WERI-Rb-1 (cell line): ENCODE measurements at regions not wholly inside any gene's neighbourhood (a gene's known extent, or its start where the extent isn't known, plus 50 kb on each side); places are given as distances from the start of the nearest gene placed in this dataset.

Source experiments
- DNase-seq: peaks from one replicate; pipeline ENCODE4 v3.0.0-alpha.2; 2020
- H3K27ac ChIP-seq: fragments of 250-450 bp; sonication (Bioruptor Pico); 2 replicates; pipeline ENCODE4 v1.5.1; 2020; ENCODE audit warnings: mild to moderate bottlenecking, moderate library complexity
- H3K27me3 ChIP-seq: fragments of 250-450 bp; sonication (Bioruptor Pico); 2 replicates; pipeline ENCODE4 v1.5.1; 2021; ENCODE audit warnings: mild to moderate bottlenecking, low read depth, moderate library complexity; ENCODE audit not compliant: insufficient read depth, severe bottlenecking
- H3K36me3 ChIP-seq: fragments of 250-450 bp; sonication (Bioruptor Pico); 2 replicates; pipeline ENCODE4 v1.5.1; 2020; ENCODE audit warnings: mild to moderate bottlenecking, moderate library complexity
- H3K4me3 ChIP-seq: 2 replicates; pipeline ENCODE4 v1.5.1; 2011; ENCODE audit warnings: low read depth, mild to moderate bottlenecking, control low read depth, low read length
- H3K9me3 ChIP-seq: fragments of 250-450 bp; sonication (Bioruptor Pico); 2 replicates; pipeline ENCODE4 v1.5.1; 2021; ENCODE audit warnings: mild to moderate bottlenecking, moderate library complexity; ENCODE audit not compliant: severe bottlenecking
- TF ChIP-seq, protein P1 (sequence below): IDR thresholded peaks from 2 replicates; pipeline ENCODE4 v1.5.1; 2011; ENCODE audit warnings: low read depth, mild to moderate bottlenecking, control low read depth, inconsistent platforms, low read length

DNA sequence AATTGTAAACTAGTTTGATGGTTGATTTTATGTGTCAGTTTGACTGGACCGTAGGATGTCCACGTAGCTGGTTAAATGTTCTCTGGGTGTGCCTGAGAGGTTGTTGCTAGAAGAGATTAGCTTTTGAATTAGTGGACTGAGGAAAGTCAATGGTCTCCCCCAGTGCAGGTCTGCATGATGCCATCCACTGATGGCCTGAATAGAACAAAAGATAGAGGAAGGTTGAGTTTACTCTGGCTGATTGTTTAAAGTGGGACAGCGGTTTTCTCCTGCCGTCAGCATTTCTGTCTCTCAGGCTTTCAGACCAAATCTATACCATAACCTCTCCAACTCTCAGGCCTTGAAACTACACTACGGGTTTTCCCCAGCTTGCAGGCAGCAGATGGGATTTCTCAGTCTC, 899.2 kb upstream of the WWC1 start:
- Histone ChIP-seq H3K36me3 (no peaks in the 10 kb centered on the region), H3K27me3 (no peaks in the 10 kb centered on the region), H3K27ac (no peak overlapping the region), H3K4me3 (no peak overlapping the region), H3K9me3 (peaks cover 3% of the 10 kb centered on the region)
- no peak for DNase-seq
- TF ChIP-seq, protein P1, sequence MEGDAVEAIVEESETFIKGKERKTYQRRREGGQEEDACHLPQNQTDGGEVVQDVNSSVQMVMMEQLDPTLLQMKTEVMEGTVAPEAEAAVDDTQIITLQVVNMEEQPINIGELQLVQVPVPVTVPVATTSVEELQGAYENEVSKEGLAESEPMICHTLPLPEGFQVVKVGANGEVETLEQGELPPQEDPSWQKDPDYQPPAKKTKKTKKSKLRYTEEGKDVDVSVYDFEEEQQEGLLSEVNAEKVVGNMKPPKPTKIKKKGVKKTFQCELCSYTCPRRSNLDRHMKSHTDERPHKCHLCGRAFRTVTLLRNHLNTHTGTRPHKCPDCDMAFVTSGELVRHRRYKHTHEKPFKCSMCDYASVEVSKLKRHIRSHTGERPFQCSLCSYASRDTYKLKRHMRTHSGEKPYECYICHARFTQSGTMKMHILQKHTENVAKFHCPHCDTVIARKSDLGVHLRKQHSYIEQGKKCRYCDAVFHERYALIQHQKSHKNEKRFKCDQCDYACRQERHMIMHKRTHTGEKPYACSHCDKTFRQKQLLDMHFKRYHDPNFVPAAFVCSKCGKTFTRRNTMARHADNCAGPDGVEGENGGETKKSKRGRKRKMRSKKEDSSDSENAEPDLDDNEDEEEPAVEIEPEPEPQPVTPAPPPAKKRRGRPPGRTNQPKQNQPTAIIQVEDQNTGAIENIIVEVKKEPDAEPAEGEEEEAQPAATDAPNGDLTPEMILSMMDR: no peak

DNA sequence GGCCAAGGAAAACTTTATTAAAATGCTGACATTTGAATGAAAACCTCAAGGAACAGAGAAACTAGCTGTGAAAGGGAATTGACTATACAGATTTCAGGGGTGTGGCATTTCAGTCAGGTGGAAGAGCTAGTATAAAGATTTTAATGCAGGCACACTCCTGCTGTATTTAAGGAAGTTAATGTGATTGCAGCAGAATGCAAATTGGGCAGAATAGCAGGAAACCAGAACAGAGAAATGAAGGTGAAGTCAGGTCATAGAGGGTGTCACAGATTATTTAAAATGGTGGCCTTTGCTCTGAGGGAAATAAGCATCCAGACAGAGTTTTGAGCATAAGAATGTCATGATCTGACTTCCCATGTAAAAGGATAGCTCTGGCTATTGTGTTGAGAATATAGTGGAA, 898.1 kb upstream of the WWC1 start:
- TF ChIP-seq, protein P1: no peak

DNA sequence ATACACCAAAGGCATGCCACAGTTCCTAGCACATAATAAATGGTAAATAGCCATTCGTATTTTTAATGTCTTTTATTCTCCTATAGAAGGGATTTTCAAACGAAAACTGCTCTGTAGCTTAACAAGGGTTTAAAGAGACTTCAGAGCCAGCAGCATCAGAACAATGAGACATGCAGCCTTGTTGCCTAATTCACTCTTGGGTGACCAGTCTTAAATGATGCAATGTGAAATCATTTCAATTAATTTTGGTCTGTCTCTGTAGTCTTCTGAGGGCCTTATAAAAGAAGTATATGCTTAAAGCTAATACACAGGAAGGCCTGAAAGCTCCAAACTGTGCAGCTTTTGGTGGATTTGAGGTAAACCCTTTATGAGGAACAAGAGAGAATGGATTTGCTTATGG, 888.8 kb upstream of the WWC1 start:
- H3K36me3 ChIP-seq: no peaks in the 10 kb centered on the region
- no peak overlapping the region for H3K4me3 ChIP-seq
- H3K27me3 ChIP-seq: no peaks in the 10 kb centered on the region
- no peaks in the 10 kb centered on the region for H3K9me3 ChIP-seq
- TF ChIP-seq, protein P1: no peak
- DNase-seq: no peak
- H3K27ac ChIP-seq: no peak overlapping the region

More for the DNA sequence above, 898.1 kb upstream of the WWC1 start:
- Histone ChIP-seq H3K36me3 (no peaks in the 10 kb centered on the region), H3K9me3 (peaks cover 3% of the 10 kb centered on the region), H3K27me3 (no peaks in the 10 kb centered on the region), H3K27ac (no peak overlapping the region), H3K4me3 (no peak overlapping the region)
- DNase-seq: no peak

DNA sequence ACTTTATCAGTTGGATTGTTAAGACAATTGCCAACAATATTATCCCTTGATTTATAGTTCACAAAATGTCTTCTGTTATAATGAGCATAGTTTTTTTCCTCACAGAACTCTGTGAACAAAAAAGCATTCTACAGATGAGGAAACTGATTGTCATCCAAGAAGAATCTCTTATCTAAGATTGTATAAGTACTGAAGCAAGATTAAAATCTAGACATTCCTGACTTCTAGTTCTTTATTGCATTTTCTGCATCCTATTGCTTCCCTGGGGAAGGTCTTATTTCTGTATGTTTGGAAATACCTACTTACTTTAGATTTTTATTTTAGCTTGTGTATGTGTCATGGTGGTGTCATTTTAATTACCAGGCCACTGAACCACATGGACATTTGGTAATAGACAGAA, 884.9 kb upstream of the WWC1 start:
- no peak overlapping the region for H3K27ac ChIP-seq
- no peaks in the 10 kb centered on the region for H3K27me3 ChIP-seq
- TF ChIP-seq, protein P1: no peak
- no peaks in the 10 kb centered on the region for H3K36me3 ChIP-seq
- no peak for DNase-seq
- no peak overlapping the region for H3K4me3 ChIP-seq
- no peaks in the 10 kb centered on the region for H3K9me3 ChIP-seq

DNA sequence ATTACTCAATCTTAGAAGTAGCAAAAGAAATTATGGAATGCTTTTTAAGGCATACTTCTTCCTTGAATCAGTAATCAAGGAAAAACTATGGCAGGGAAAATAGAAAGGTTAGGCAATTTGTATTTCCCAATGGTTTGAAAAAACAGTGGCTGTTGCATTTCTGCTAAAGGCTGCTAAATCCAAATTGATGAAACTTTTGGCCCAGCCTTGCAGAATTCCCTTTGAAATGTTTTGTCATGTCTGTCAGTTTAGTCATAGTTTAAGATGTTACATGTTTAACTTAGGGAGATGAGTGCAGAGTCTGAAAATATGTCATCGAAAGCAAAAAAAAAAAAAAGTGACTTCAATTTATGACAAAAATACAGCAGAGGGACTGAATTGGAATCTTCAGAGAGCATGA, 878.9 kb upstream of the WWC1 start:
- no peak for DNase-seq
- Histone ChIP-seq H3K27me3 (no peaks in the 10 kb centered on the region), H3K9me3 (no peaks in the 10 kb centered on the region), H3K36me3 (no peaks in the 10 kb centered on the region), H3K4me3 (no peak overlapping the region), H3K27ac (no peak overlapping the region)
- TF ChIP-seq, protein P1: no peak

DNA sequence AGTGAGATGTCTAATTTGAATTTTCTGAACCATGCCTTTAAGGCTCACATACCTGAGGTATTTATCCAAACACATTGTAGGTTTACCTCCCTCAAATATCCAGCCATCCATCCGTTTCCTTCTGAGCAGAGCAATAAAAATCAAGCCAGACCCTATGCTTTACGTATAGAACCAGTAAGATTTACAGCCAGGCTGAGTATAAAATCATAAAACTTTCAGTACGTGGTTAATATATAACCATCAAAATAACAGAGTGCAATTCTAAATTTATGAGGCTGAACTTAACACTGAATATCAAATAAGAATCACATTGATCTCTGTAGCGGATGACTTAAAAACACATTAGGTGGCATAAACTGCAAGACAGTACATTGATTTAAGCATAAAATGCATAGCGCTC, 877.9 kb upstream of the WWC1 start:
- TF ChIP-seq, protein P1: no peak

More for the DNA sequence above, 877.9 kb upstream of the WWC1 start:
- no peak overlapping the region for H3K4me3 ChIP-seq
- no peaks in the 10 kb centered on the region for H3K36me3 ChIP-seq
- no peaks in the 10 kb centered on the region for H3K27me3 ChIP-seq
- H3K9me3 ChIP-seq: no peaks in the 10 kb centered on the region
- no peak overlapping the region for H3K27ac ChIP-seq
- no peak for DNase-seq
